Activated CD4-positive, alpha-beta T cell treated with anti-CD3 and anti-CD28 coated beads for 24 hours (primary cell): ENCODE measurements at regions not wholly inside any gene's neighbourhood (a gene's known extent, or its start where the extent isn't known, plus 50 kb on each side); places are given as distances from the start of the nearest gene placed in this dataset.
A peak's percentile ranks its signal among the peaks of the same experiment; 100 is the strongest.
"Not testable (repeated sequence)": the region's sequence is repeated elsewhere in the genome, so short reads cannot be mapped to it uniquely, and the experiment has no call there.

Source experiments
- DNase-seq, 2 donors: peaks; one replicate each; pipeline ENCODE4 v3.0.0-alpha.2; 2020; ENCODE audit warnings: low read depth in 2 of 2

GRCh38 chr7:142636751-142637150, 112.5 kb upstream of the PRSS1 start:
- no peak for DNase-seq

DNA sequence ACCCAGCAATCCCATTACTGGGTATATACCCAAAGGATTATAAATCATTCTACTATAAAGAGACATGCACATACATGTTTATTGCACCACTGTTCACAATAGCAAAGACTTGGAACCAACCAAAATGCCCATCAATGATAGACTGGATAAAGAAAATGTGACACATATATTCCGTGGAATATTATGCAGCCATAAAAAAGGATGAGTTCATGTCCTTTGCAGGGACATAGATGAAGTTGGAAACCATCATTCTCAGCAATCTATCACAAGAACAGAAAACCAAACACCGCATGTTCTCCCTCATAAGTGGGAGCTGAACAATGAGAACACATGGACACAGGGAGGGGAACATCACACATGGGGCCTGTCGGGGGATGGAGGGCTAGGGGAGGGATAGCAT, 113.2 kb upstream of the PRSS1 start:
- not testable (repeated sequence) for DNase-seq

GRCh38 chr7:142632271-142633134, 116.8 kb upstream of the PRSS1 start:
- peak; percentile 15 to 31 for DNase-seq

DNA sequence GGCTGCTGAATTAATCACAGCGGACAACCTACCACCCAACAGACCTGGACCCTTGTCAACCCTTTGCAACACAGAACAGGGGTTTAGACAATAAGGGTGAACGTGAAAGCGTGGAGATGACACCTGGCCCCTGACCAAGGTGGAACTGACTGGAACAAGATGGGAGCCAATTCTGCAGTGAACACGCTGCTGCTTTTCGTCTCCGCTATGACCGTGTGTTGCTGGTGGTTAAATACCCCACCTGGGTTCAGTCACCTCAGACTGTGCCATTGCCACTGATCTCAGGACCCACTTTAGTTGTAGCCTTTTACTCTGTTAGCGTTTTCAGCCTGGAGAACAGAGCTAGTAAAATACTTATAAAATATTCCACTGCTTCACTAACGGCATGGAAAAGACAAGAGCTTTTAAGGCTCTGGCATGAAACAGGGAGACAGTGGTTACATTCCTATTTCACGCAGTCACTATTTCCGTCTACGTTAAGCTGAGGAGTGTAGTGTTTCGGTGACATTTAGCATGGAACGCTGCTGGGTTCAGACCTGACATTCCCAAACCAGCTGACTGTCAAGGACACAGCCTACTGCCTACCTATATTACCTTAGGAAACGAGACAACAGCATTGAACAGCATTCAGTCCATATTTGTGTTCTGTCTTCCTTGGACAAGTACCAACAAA, 119.5 kb upstream of the PRSS1 start:
- DNase-seq = no peak

GRCh38 chr7:142628945-142629344, 120.3 kb upstream of the PRSS1 start:
- no peak for DNase-seq

- DNase-seq = not testable (repeated sequence)
These were observed 122.0 kb upstream of the PRSS1 start for GRCh38 chr7:142627223-142627622.

- peak; percentile 58 to 62 for DNase-seq
These were observed 122.7 kb upstream of the PRSS1 start for GRCh38 chr7:142626420-142627035.

- DNase-seq = not testable (repeated sequence)
These were observed 124.1 kb upstream of the PRSS1 start for GRCh38 chr7:142625216-142625615.

DNA sequence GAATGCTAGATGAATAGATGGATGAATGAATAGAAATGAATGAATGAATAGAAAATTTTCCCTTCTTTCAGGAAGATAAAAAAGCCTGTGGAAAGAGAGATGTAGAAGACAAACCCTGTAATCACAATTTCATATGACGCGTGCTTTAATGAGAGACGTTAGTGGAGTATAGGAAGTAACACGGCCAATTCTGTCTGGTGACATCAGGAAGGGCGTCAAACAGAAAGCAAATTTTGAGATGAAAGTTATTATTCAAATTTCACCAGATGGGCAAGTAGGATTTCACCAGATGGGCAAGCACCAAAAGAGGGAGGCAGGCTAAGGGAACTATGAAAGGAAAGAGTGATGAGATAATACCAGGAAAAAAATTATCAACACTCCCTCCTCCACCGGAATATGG, 128.9 kb upstream of the PRSS1 start:
- DNase-seq = no peak

- no peak for DNase-seq
These were observed 130.5 kb upstream of the PRSS1 start for GRCh38 chr7:142618655-142619351.

DNA sequence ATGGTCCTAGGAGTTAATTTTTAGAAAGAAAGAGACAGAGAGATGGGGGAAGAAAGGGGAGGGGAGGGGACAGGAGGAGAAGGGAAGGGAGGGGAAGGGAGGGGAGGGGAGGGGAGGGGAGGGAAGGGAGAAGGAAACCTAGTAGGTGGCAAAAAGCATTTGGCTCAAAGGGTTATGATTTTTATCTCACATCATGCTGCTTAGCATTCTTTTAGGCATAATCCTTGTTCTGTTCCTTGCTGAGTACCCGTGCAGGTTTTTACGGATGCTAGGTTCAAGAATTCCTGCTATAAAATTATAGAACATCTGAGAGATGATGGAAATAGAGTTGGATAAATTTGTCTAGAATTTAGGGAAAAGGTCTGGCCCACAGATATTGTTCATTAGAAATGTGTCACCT, 132.4 kb upstream of the PRSS1 start:
- no peak for DNase-seq

GRCh38 chr7:142616121-142616643, 133.1 kb upstream of the PRSS1 start:
- no peak for DNase-seq

DNA sequence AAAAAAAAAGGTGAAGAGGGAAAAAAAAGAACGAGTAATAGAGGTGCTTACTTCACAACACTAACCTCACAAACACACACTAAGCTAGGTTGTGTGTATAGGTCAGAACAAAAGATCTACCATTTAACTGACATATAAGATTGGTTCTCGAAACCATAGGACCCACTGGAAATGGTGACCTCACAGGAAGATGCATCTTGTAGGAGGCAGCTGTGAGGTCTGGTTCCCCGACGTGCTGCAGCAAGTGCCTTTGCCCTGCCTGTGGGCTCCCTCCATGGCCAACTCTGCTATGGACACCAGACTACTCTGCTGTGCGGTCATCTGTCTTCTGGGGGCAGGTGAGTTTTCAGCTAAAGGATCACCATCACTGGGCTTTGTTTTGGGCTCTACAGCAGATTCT, 133.8 kb upstream of the PRSS1 start:
- no peak for DNase-seq

DNA sequence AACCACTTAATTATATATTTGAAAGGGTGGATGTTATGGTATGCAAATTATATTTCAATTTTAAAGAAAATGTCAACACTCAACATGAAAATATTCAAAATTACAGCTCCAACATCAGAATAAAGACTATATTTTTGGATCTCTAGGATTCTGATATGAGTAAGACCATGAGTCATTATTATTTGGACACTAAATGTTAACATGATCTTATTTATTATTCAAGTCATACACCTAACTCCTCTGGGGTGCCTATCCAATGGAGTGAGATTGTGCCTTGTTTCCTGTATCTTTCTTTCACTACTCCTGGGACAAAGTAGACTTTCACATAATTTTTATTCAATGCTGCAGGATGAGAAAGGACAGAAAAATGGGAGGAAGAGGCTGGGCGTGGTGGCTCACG, 135.2 kb upstream of the PRSS1 start:
- DNase-seq = no peak

- no peak for DNase-seq
These were observed 136.9 kb upstream of the PRSS1 start for GRCh38 chr7:142612237-142612881.

- no peak for DNase-seq
These were observed 137.6 kb upstream of the PRSS1 start for GRCh38 chr7:142611566-142612236.

- no peak for DNase-seq
These were observed 140.4 kb upstream of the PRSS1 start for GRCh38 chr7:142608630-142609428.

DNA sequence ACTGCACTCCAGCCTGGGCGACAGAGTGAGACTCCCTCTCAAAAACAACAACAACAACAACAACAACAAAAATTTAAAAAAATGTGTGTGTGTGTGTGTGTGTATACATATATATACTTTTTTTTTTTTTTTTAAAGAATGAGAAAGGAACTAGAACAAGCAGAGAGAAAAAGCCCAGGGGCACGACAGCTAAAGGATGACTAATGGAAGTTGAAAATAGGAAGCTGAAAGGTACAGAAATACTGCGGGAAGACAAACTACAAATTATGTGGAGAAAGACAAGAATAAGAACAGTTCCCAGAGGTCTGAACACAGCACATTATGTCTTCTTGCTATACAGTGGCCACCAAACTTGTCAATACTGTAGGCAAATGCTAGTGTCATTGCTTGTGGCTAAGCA, 141.9 kb upstream of the PRSS1 start:
- no peak for DNase-seq

DNA sequence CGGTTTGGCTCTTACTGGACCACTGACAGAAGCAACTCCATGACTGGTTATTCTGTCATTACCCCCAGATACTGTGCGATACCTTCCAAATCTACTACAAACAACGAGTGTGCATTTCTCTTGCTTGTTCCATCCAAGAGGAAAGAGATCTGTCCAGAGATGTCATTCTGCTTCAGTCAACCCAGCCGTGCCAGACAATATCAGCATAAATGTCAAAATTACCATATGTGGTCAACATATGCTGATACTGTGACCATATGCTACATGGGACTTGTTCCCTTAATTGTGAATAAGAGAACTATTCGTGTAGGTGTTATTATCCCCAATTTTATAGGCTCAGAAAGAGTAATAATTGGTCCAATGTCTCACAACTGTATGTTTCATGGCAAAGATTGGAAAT, 143.2 kb upstream of the PRSS1 start:
- no peak for DNase-seq

GRCh38 chr7:142604671-142605070, 144.6 kb upstream of the PRSS1 start:
- no peak for DNase-seq
